WTC11 (cell line): ENCODE measurements at regions not wholly inside any gene's neighbourhood (a gene's known extent, or its start where the extent isn't known, plus 50 kb on each side); places are given as distances from the start of the nearest gene placed in this dataset.

ENCODE experiments used
- ATAC-seq: fragments of 200-7000 bp; cut with Tn5 transposase; 2 replicates; pipeline ENCODE4 v1.10.0; 2021; ENCODE audit warnings: mild to moderate bottlenecking, moderate library complexity
- CTCF ChIA-PET: fragments of 300-600 bp; sonication (Branson Sonifier 250); formaldehyde crosslinking; loops from one replicate; lab custom pipeline; 2021; ENCODE audit warnings: antibody characterized with exemption; lab: Charles Lee
- POLR2A ChIA-PET: fragments of 350-600 bp; sonication (Branson Sonifier 250); formaldehyde crosslinking; loops from one replicate; lab custom pipeline; 2021; ENCODE audit warnings: antibody characterized with exemption; lab: Charles Lee
- DNase-seq: peaks from one replicate; pipeline ENCODE4 v3.0.0; 2021; ENCODE audit warnings: low spot score
- H3K27ac Mint-ChIP-seq: 2 replicates; pipeline ENCODE4 v1.8.0; 2021; ENCODE audit warnings: mixed read lengths
- H3K27me3 Mint-ChIP-seq: 2 replicates; pipeline ENCODE4 v1.8.0; 2021; ENCODE audit warnings: low read depth, mild to moderate bottlenecking, moderate library complexity, mixed read lengths
- H3K36me3 Mint-ChIP-seq: 2 replicates; pipeline ENCODE4 v1.8.0; 2021; ENCODE audit warnings: mixed read lengths
- H3K4me1 Mint-ChIP-seq: 2 replicates; pipeline ENCODE4 v1.8.0; 2022; ENCODE audit warnings: mixed read lengths
- H3K4me3 Mint-ChIP-seq: 2 replicates; pipeline ENCODE4 v1.8.0; 2021; ENCODE audit warnings: mild to moderate bottlenecking, moderate library complexity, mixed read lengths
- H3K9me3 Mint-ChIP-seq: 2 replicates; pipeline ENCODE4 v1.8.0; 2021; ENCODE audit warnings: mixed read lengths
- AFF4 ChIP-seq: sonication (generic); formaldehyde crosslinking; IDR thresholded peaks from 2 replicates; pipeline ENCODE4 v1.8.1; 2023; ENCODE audit warnings: mild to moderate bottlenecking, missing genetic modification reagents, borderline replicate concordance
- ATF2 ChIP-seq: sonication (generic); formaldehyde crosslinking; IDR thresholded peaks from 2 replicates; pipeline ENCODE4 v1.8.1; 2022; ENCODE audit warnings: low read depth, missing genetic modification reagents, borderline replicate concordance
- ERG ChIP-seq: fragments of 250-450 bp; sonication (Bioruptor Pico); IDR thresholded peaks from 2 replicates; pipeline ENCODE4 v1.8.0; 2021; ENCODE audit warnings: mild to moderate bottlenecking
- FOXK1 ChIP-seq: sonication (generic); formaldehyde crosslinking; IDR thresholded peaks from 2 replicates; pipeline ENCODE4 v1.8.0; 2022; ENCODE audit warnings: mild to moderate bottlenecking, moderate library complexity, missing genetic modification reagents
- GABPB1 ChIP-seq: sonication (generic); formaldehyde crosslinking; IDR thresholded peaks from 2 replicates; pipeline ENCODE4 v1.8.1; 2023; ENCODE audit warnings: mild to moderate bottlenecking, missing genetic modification reagents
- HMGXB4 ChIP-seq: sonication (generic); formaldehyde crosslinking; IDR thresholded peaks from 2 replicates; pipeline ENCODE4 v1.8.1; 2023; ENCODE audit warnings: mild to moderate bottlenecking, moderate library complexity, missing genetic modification reagents
- IRF2 ChIP-seq: sonication (generic); formaldehyde crosslinking; IDR thresholded peaks from 2 replicates; pipeline ENCODE4 v1.8.0; 2022; ENCODE audit warnings: low read depth, missing genetic modification reagents, borderline replicate concordance
- JAZF1 ChIP-seq: fragments of 250-450 bp; sonication (Bioruptor Pico); IDR thresholded peaks from 2 replicates; pipeline ENCODE4 v1.9.0; 2021; ENCODE audit warnings: moderate library complexity, mild to moderate bottlenecking, inconsistent platforms
- KAT7 ChIP-seq: sonication (generic); formaldehyde crosslinking; IDR thresholded peaks from 2 replicates; pipeline ENCODE4 v1.8.1; 2023; ENCODE audit warnings: missing genetic modification reagents, mild to moderate bottlenecking, borderline replicate concordance
- MAX ChIP-seq: sonication (generic); formaldehyde crosslinking; IDR thresholded peaks from 2 replicates; pipeline ENCODE4 v1.8.0; 2022; ENCODE audit warnings: mild to moderate bottlenecking, missing genetic modification reagents
- NFATC4 ChIP-seq: fragments of 250-450 bp; sonication (Bioruptor Pico); IDR thresholded peaks from 2 replicates; pipeline ENCODE4 v1.9.0; 2021; ENCODE audit warnings: mild to moderate bottlenecking
- OVOL2 ChIP-seq: fragments of 250-450 bp; sonication (Bioruptor Pico); IDR thresholded peaks from 2 replicates; pipeline ENCODE4 v1.9.0; 2021; ENCODE audit warnings: mild to moderate bottlenecking, borderline replicate concordance
- SMAD3 ChIP-seq: sonication (generic); formaldehyde crosslinking; IDR thresholded peaks from 2 replicates; pipeline ENCODE4 v1.8.0; 2022; ENCODE audit warnings: missing genetic modification reagents, mild to moderate bottlenecking, borderline replicate concordance
- SMAD4 ChIP-seq: sonication (generic); formaldehyde crosslinking; IDR thresholded peaks from 2 replicates; pipeline ENCODE4 v1.8.0; 2022; ENCODE audit warnings: mild to moderate bottlenecking, missing genetic modification reagents
- SP1 ChIP-seq: sonication (generic); formaldehyde crosslinking; conservative IDR thresholded peaks from 2 replicates; pipeline ENCODE4 v1.8.1; 2022; ENCODE audit warnings: missing genetic modification reagents
- TP53 ChIP-seq: sonication (generic); formaldehyde crosslinking; IDR thresholded peaks from 2 replicates; pipeline ENCODE4 v1.8.1; 2023; ENCODE audit warnings: mild to moderate bottlenecking, missing genetic modification reagents
- USF1 ChIP-seq: sonication (generic); formaldehyde crosslinking; IDR thresholded peaks from 2 replicates; pipeline ENCODE4 v1.8.0; 2022; ENCODE audit warnings: mild to moderate bottlenecking, missing genetic modification reagents
- ZBTB21 ChIP-seq: sonication (generic); formaldehyde crosslinking; IDR thresholded peaks from 2 replicates; pipeline ENCODE4 v1.8.1; 2023; ENCODE audit warnings: mild to moderate bottlenecking, missing genetic modification reagents, borderline replicate concordance
- ZNF121 ChIP-seq: sonication (generic); formaldehyde crosslinking; IDR thresholded peaks from 2 replicates; pipeline ENCODE4 v1.8.0; 2023; ENCODE audit warnings: missing genetic modification reagents
- ZNF317 ChIP-seq: sonication (generic); formaldehyde crosslinking; IDR thresholded peaks from 2 replicates; pipeline ENCODE4 v1.8.1; 2023; ENCODE audit warnings: low read depth, mild to moderate bottlenecking, moderate library complexity, missing genetic modification reagents, borderline replicate concordance
- ZNF425 ChIP-seq: fragments of 250-450 bp; sonication (Bioruptor Pico); conservative IDR thresholded peaks from 2 replicates; pipeline ENCODE4 v1.9.0; 2021; ENCODE audit warnings: mild to moderate bottlenecking
- ZSCAN18 ChIP-seq: fragments of 250-450 bp; sonication (Bioruptor Pico); IDR thresholded peaks from 2 replicates; pipeline ENCODE4 v2.1.2; 2022; ENCODE audit warnings: mild to moderate bottlenecking, moderate library complexity

GRCh38 chr15:37733628-37734027, 200.8 kb upstream of the TMCO5A start:
- Mint-ChIP-seq H3K27ac (no peak overlapping the region), H3K36me3 (no peaks in the 10 kb centered on the region), H3K4me3 (no peak overlapping the region), H3K9me3 (no peaks in the 10 kb centered on the region), H3K27me3 (no peaks in the 10 kb centered on the region), H3K4me1 (no peaks in the 10 kb centered on the region)
- no peak for DNase-seq
- POLR2A ChIA-PET, result no interaction called here
- CTCF ChIA-PET, result no interaction called here
- no peak for ATAC-seq
- TF ChIP-seq TP53 (CRISPR knock-in tag) (no peak), HMGXB4 (CRISPR knock-in tag) (no peak), GABPB1 (CRISPR knock-in tag) (no peak), SP1 (no peak), ZSCAN18 (CRISPR knock-in tag) (no peak), SMAD3 (CRISPR knock-in tag) (no peak), OVOL2 (CRISPR knock-in tag) (no peak), ZNF425 (CRISPR knock-in tag) (no peak), MAX (CRISPR knock-in tag) (no peak), SMAD4 (CRISPR knock-in tag) (no peak), KAT7 (CRISPR knock-in tag) (no peak), ZNF317 (CRISPR knock-in tag) (no peak), NFATC4 (CRISPR knock-in tag) (no peak), FOXK1 (CRISPR knock-in tag) (no peak)

GRCh38 chr15:37740623-37741141, 193.8 kb upstream of the TMCO5A start:
- H3K9me3 Mint-ChIP-seq, result peaks cover 3% of the 10 kb centered on the region; the same call in 1 of the 2 replicates
- ATAC-seq (no peak), DNase-seq (no peak)
- H3K4me3 Mint-ChIP-seq, result no peak overlapping the region
- no peaks in the 10 kb centered on the region for H3K27me3 Mint-ChIP-seq
- peaks cover 25% of the 10 kb centered on the region for H3K4me1 Mint-ChIP-seq
- CTCF ChIA-PET, result interaction anchor here (1.2 to 1.9 kb wide), 2 partner anchors 20 to 24 kb away, joined by 3 to 9 read pairs; no protein-coding TSS in a partner anchor
- POLR2A ChIA-PET, result no interaction called here
- no peak overlapping the region for H3K27ac Mint-ChIP-seq
- H3K36me3 Mint-ChIP-seq, result no peaks in the 10 kb centered on the region
- no peak for TF ChIP-seq ZNF121 (CRISPR knock-in tag)
- TF ChIP-seq ZBTB21 (CRISPR knock-in tag), result no peak
- TF ChIP-seq ZNF317 (CRISPR knock-in tag), result no peak
- TF ChIP-seq OVOL2 (CRISPR knock-in tag), result no peak
- TF ChIP-seq JAZF1 (CRISPR knock-in tag), result no peak
- TF ChIP-seq SP1, result no peak
- no peak for TF ChIP-seq ATF2 (CRISPR knock-in tag)
- no peak for TF ChIP-seq USF1 (CRISPR knock-in tag)
- TF ChIP-seq AFF4 (CRISPR knock-in tag), result no peak
- TF ChIP-seq IRF2 (CRISPR knock-in tag), result no peak
- TF ChIP-seq ERG (CRISPR knock-in tag), result no peak
